GM23338 (cell line): ENCODE measurements at regions not wholly inside any gene's neighbourhood (a gene's known extent, or its start where the extent isn't known, plus 50 kb on each side); places are given as distances from the start of the nearest gene placed in this dataset.

Source experiments
- ATAC-seq: fragments of 200-7000 bp; cut with Tn5 transposase; 3 replicates; pipeline ENCODE4 v1.9.1; 2020
- DNase-seq: peaks from one replicate; pipeline ENCODE4 v3.0.0-alpha.2; 2015; ENCODE audit warnings: low spot score
- H2AFZ ChIP-seq: fragments of 200-600 bp; sonication (generic); 2 replicates; pipeline ENCODE4 v1.8.0; 2016; ENCODE audit warnings: antibody characterized with exemption, mild to moderate bottlenecking, moderate library complexity
- H3F3A ChIP-seq: fragments of 200-600 bp; sonication (generic); replicated peaks from 2 replicates; pipeline ENCODE4 v1.8.0; 2017; ENCODE audit warnings: antibody characterized with exemption, mixed run types, low read depth
- H3K27ac ChIP-seq: fragments of 200-600 bp; sonication (generic); 2 replicates; pipeline ENCODE4 v1.6.1; 2016; ENCODE audit warnings: low read depth
- H3K27me3 ChIP-seq: fragments of 200-600 bp; sonication (generic); 2 replicates; pipeline ENCODE4 v1.8.0; 2016; ENCODE audit warnings: mild to moderate bottlenecking, mixed run types, moderate library complexity; ENCODE audit not compliant: insufficient read depth
- H3K36me3 ChIP-seq: fragments of 200-600 bp; sonication (generic); 2 replicates; pipeline ENCODE4 v1.8.0; 2016; ENCODE audit warnings: mild to moderate bottlenecking; ENCODE audit not compliant: insufficient read depth
- H3K4me1 ChIP-seq: fragments of 200-600 bp; sonication (generic); 2 replicates; pipeline ENCODE4 v1.8.0; 2016; ENCODE audit warnings: mild to moderate bottlenecking, moderate library complexity; ENCODE audit not compliant: insufficient read depth
- H3K4me2 ChIP-seq: fragments of 200-600 bp; sonication (generic); 2 replicates; pipeline ENCODE4 v1.7.1; 2017; ENCODE audit warnings: mixed run types
- H3K4me3 ChIP-seq: fragments of 200-600 bp; sonication (generic); 2 replicates; pipeline ENCODE4 v1.6.1; 2016; ENCODE audit warnings: mixed run types
- H3K79me2 ChIP-seq: fragments of 200-600 bp; sonication (generic); replicated peaks from 2 replicates; pipeline ENCODE4 v1.8.0; 2017; ENCODE audit warnings: mild to moderate bottlenecking; ENCODE audit not compliant: insufficient read depth
- H3K9me2 ChIP-seq: fragments of 200-600 bp; sonication (generic); 2 replicates; pipeline ENCODE4 v1.8.0; 2017; ENCODE audit not compliant: insufficient read depth
- H4K20me1 ChIP-seq: fragments of 200-600 bp; sonication (generic); replicated peaks from 2 replicates; pipeline ENCODE4 v1.8.0; 2017; ENCODE audit warnings: mild to moderate bottlenecking; ENCODE audit not compliant: insufficient read depth
- H3K27ac Mint-ChIP-seq: 2 replicates; pipeline ENCODE4 v1.8.0; 2020; ENCODE audit warnings: inconsistent platforms, mild to moderate bottlenecking, moderate library complexity, mixed read lengths
- H3K27me3 Mint-ChIP-seq: 3 replicates; pipeline ENCODE4 v1.8.0; 2022; ENCODE audit warnings: low read depth, mild to moderate bottlenecking, moderate library complexity, mixed read lengths, inconsistent platforms; ENCODE audit not compliant: insufficient read depth, poor library complexity
- H3K36me3 Mint-ChIP-seq: 3 replicates; pipeline ENCODE4 v1.8.0; 2021; ENCODE audit warnings: low read depth, mild to moderate bottlenecking, inconsistent platforms, moderate library complexity, mixed read lengths
- H3K4me1 Mint-ChIP-seq: 3 replicates; pipeline ENCODE4 v1.8.0; 2020; ENCODE audit warnings: mild to moderate bottlenecking, inconsistent platforms, mixed read lengths
- H3K4me3 Mint-ChIP-seq: 3 replicates; pipeline ENCODE4 v1.8.0; 2021; ENCODE audit warnings: moderate library complexity, mild to moderate bottlenecking, inconsistent platforms, mixed read lengths
- H3K9me3 Mint-ChIP-seq: 3 replicates; pipeline ENCODE4 v1.8.0; 2020; ENCODE audit warnings: moderate library complexity, mild to moderate bottlenecking, inconsistent platforms, mixed read lengths
- CREB1 ChIP-seq: fragments of 250-450 bp; sonication (Bioruptor Pico); IDR thresholded peaks from 2 replicates; pipeline ENCODE4 v1.5.0; 2020; ENCODE audit warnings: low read depth, mild to moderate bottlenecking, moderate library complexity
- CTCF ChIP-seq, 2 experiments: fragments of 200-600 bp in 1 of 2; sonication (generic) in 1 of 2; conservative IDR thresholded peaks; 2 replicates each; pipeline versions ENCODE4 v1.5.1 to v1.6.1; 2016 to 2017; ENCODE audit warnings: antibody characterized with exemption in 2 of 2, low read depth in 2 of 2, mild to moderate bottlenecking in 2 of 2, moderate library complexity in 1 of 2
- EZH2 ChIP-seq: fragments of 200-600 bp; sonication (generic); IDR thresholded peaks from one replicate; pipeline ENCODE4 v1.8.0; 2017; ENCODE audit warnings: antibody characterized with exemption, mild to moderate bottlenecking, low read depth; ENCODE audit not compliant: unreplicated experiment
- EZH2phosphoT487 ChIP-seq: fragments of 200-600 bp; sonication (generic); IDR thresholded peaks from one replicate; pipeline ENCODE4 v1.8.1; 2018; ENCODE audit warnings: antibody characterized with exemption; ENCODE audit not compliant: unreplicated experiment
- JUNB ChIP-seq: IDR thresholded peaks from one replicate; pipeline ENCODE4 v1.6.1; 2016; ENCODE audit warnings: antibody characterized with exemption; ENCODE audit not compliant: unreplicated experiment
- NANOG ChIP-seq: IDR thresholded peaks from 2 replicates; pipeline ENCODE4 v1.6.1; 2016; ENCODE audit warnings: antibody characterized with exemption, borderline replicate concordance
- STAT1 ChIP-seq: IDR thresholded peaks from one replicate; pipeline ENCODE4 v1.6.1; 2016; ENCODE audit warnings: antibody characterized with exemption; ENCODE audit not compliant: unreplicated experiment
- ZNF114 ChIP-seq: fragments of 250-450 bp; sonication (Bioruptor Pico); IDR thresholded peaks from 2 replicates; pipeline ENCODE4 v1.5.0; 2020; ENCODE audit warnings: mild to moderate bottlenecking, moderate library complexity
- ZNF331 ChIP-seq: fragments of 250-450 bp; sonication (Bioruptor Pico); IDR thresholded peaks from 2 replicates; pipeline ENCODE4 v1.5.0; 2020; ENCODE audit warnings: low read depth, mild to moderate bottlenecking, moderate library complexity
- TF ChIP-seq, protein P1 (sequence below): IDR thresholded peaks from 2 replicates; pipeline ENCODE4 v1.6.1; 2016; ENCODE audit warnings: antibody characterized with exemption
- TF ChIP-seq, protein P2 (sequence below): IDR thresholded peaks from one replicate; pipeline ENCODE4 v1.6.1; 2018; ENCODE audit warnings: antibody characterized with exemption; ENCODE audit not compliant: unreplicated experiment
- TF ChIP-seq, protein P3 (sequence below): fragments of 250-450 bp; sonication (Bioruptor Pico); IDR thresholded peaks from 2 replicates; pipeline ENCODE4 v1.5.0; 2020; ENCODE audit warnings: mild to moderate bottlenecking, moderate library complexity

GRCh38 chr2:35891528-35891927 is 464.1 kb upstream of the CRIM1 start:
- no peaks in the 10 kb centered on the region for H3K27me3 ChIP-seq
- H3K27ac ChIP-seq = no peak overlapping the region
- Mint-ChIP-seq H3K27me3 (no peaks in the 10 kb centered on the region), H3K4me1 (no peaks in the 10 kb centered on the region), H3K36me3 (no peaks in the 10 kb centered on the region), H3K4me3 (no peak overlapping the region), H3K27ac (no peak overlapping the region), H3K9me3 (no peaks in the 10 kb centered on the region)
- H4K20me1 ChIP-seq = no peaks in the 10 kb centered on the region
- H3K4me2 ChIP-seq = no peak overlapping the region
- no peaks in the 10 kb centered on the region for H3K36me3 ChIP-seq
- no peak overlapping the region for H3K4me3 ChIP-seq
- DNase-seq (no peak), ATAC-seq (no peak)
- no peaks in the 10 kb centered on the region for H3F3A ChIP-seq
- H2AFZ ChIP-seq = no peak overlapping the region
- no peaks in the 10 kb centered on the region for H3K4me1 ChIP-seq
- no peaks in the 10 kb centered on the region for H3K79me2 ChIP-seq
- TF ChIP-seq ZNF114 (no peak), EZH2 (no peak), NANOG (no peak), JUNB (no peak), STAT1 (no peak), ZNF331 (no peak), EZH2phosphoT487 (no peak), CTCF (conservative IDR thresholded peaks at IDR 0.05; ENCODE audit: low read depth in 2 of 2) (no peak), CREB1 (CRISPR knock-in tag) (no peak)
- TF ChIP-seq, protein P1, sequence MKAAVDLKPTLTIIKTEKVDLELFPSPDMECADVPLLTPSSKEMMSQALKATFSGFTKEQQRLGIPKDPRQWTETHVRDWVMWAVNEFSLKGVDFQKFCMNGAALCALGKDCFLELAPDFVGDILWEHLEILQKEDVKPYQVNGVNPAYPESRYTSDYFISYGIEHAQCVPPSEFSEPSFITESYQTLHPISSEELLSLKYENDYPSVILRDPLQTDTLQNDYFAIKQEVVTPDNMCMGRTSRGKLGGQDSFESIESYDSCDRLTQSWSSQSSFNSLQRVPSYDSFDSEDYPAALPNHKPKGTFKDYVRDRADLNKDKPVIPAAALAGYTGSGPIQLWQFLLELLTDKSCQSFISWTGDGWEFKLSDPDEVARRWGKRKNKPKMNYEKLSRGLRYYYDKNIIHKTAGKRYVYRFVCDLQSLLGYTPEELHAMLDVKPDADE = no peak
- TF ChIP-seq, protein P2, sequence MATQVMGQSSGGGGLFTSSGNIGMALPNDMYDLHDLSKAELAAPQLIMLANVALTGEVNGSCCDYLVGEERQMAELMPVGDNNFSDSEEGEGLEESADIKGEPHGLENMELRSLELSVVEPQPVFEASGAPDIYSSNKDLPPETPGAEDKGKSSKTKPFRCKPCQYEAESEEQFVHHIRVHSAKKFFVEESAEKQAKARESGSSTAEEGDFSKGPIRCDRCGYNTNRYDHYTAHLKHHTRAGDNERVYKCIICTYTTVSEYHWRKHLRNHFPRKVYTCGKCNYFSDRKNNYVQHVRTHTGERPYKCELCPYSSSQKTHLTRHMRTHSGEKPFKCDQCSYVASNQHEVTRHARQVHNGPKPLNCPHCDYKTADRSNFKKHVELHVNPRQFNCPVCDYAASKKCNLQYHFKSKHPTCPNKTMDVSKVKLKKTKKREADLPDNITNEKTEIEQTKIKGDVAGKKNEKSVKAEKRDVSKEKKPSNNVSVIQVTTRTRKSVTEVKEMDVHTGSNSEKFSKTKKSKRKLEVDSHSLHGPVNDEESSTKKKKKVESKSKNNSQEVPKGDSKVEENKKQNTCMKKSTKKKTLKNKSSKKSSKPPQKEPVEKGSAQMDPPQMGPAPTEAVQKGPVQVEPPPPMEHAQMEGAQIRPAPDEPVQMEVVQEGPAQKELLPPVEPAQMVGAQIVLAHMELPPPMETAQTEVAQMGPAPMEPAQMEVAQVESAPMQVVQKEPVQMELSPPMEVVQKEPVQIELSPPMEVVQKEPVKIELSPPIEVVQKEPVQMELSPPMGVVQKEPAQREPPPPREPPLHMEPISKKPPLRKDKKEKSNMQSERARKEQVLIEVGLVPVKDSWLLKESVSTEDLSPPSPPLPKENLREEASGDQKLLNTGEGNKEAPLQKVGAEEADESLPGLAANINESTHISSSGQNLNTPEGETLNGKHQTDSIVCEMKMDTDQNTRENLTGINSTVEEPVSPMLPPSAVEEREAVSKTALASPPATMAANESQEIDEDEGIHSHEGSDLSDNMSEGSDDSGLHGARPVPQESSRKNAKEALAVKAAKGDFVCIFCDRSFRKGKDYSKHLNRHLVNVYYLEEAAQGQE = no peak
- TF ChIP-seq, protein P3, sequence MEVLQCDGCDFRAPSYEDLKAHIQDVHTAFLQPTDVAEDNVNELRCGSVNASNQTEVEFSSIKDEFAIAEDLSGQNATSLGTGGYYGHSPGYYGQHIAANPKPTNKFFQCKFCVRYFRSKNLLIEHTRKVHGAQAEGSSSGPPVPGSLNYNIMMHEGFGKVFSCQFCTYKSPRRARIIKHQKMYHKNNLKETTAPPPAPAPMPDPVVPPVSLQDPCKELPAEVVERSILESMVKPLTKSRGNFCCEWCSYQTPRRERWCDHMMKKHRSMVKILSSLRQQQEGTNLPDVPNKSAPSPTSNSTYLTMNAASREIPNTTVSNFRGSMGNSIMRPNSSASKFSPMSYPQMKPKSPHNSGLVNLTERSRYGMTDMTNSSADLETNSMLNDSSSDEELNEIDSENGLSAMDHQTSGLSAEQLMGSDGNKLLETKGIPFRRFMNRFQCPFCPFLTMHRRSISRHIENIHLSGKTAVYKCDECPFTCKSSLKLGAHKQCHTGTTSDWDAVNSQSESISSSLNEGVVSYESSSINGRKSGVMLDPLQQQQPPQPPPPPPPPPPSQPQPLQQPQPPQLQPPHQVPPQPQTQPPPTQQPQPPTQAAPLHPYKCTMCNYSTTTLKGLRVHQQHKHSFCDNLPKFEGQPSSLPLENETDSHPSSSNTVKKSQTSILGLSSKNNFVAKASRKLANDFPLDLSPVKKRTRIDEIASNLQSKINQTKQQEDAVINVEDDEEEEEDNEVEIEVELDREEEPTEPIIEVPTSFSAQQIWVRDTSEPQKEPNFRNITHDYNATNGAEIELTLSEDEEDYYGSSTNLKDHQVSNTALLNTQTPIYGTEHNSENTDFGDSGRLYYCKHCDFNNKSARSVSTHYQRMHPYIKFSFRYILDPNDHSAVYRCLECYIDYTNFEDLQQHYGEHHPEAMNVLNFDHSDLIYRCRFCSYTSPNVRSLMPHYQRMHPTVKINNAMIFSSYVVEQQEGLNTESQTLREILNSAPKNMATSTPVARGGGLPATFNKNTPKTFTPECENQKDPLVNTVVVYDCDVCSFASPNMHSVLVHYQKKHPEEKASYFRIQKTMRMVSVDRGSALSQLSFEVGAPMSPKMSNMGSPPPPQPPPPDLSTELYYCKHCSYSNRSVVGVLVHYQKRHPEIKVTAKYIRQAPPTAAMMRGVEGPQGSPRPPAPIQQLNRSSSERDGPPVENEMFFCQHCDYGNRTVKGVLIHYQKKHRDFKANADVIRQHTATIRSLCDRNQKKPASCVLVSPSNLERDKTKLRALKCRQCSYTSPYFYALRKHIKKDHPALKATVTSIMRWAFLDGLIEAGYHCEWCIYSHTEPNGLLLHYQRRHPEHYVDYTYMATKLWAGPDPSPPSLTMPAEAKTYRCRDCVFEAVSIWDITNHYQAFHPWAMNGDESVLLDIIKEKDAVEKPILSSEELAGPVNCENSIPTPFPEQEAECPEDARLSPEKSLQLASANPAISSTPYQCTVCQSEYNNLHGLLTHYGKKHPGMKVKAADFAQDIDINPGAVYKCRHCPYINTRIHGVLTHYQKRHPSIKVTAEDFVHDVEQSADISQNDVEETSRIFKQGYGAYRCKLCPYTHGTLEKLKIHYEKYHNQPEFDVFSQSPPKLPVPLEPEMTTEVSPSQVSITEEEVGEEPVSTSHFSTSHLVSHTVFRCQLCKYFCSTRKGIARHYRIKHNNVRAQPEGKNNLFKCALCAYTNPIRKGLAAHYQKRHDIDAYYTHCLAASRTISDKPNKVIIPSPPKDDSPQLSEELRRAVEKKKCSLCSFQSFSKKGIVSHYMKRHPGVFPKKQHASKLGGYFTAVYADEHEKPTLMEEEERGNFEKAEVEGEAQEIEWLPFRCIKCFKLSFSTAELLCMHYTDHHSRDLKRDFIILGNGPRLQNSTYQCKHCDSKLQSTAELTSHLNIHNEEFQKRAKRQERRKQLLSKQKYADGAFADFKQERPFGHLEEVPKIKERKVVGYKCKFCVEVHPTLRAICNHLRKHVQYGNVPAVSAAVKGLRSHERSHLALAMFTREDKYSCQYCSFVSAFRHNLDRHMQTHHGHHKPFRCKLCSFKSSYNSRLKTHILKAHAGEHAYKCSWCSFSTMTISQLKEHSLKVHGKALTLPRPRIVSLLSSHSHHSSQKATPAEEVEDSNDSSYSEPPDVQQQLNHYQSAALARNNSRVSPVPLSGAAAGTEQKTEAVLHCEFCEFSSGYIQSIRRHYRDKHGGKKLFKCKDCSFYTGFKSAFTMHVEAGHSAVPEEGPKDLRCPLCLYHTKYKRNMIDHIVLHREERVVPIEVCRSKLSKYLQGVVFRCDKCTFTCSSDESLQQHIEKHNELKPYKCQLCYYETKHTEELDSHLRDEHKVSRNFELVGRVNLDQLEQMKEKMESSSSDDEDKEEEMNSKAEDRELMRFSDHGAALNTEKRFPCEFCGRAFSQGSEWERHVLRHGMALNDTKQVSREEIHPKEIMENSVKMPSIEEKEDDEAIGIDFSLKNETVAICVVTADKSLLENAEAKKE (CRISPR knock-in tag) = no peak
- no peaks in the 10 kb centered on the region for H3K9me2 ChIP-seq
